Stomach (tissue), 8 donors: ENCODE measurements at regions not wholly inside any gene's neighbourhood (a gene's known extent, or its start where the extent isn't known, plus 50 kb on each side); places are given as distances from the start of the nearest gene placed in this dataset.

Experiments
- DNase-seq, 2 donors: peaks; one replicate each; pipeline versions ENCODE4 v3.0.0 to v3.0.0-alpha.2; 2013 to 2019
- H3K27ac ChIP-seq, 5 donors: fragments of 200-600 bp in 4 of 5; sonication (generic) in 4 of 5; one replicate each; pipeline ENCODE4 v1.5.1; 2013 to 2019; ENCODE audit warnings: mild to moderate bottlenecking in 1 of 5, moderate library complexity in 1 of 5
- H3K27me3 ChIP-seq, 3 donors: fragments of 200-600 bp; sonication (generic); one replicate each; pipeline ENCODE4 v1.5.1; 2017 to 2019; ENCODE audit warnings: mixed run types in 1 of 3
- H3K36me3 ChIP-seq, 4 donors: fragments of 200-600 bp; sonication (generic); 1 replicate in 3 of 4; 2 replicates in 1 of 4; pipeline ENCODE4 v1.5.1; 2016 to 2019
- H3K4me1 ChIP-seq, 4 donors: fragments of 200-600 bp; sonication (generic); one replicate each; pipeline ENCODE4 v1.5.1; 2016 to 2019
- H3K4me3 ChIP-seq, 4 donors: fragments of 200-600 bp; sonication (generic) in 3 of 4; one replicate each; pipeline ENCODE4 v1.5.1; 2016 to 2019; ENCODE audit warnings: mild to moderate bottlenecking in 1 of 4
- H3K9me3 ChIP-seq, 4 donors: fragments of 200-600 bp; sonication (generic); one replicate each; pipeline ENCODE4 v1.5.1; 2016 to 2019
- CTCF ChIP-seq, 7 experiments: fragments of 450-650 bp in 4 of 7; fragments of 200-600 bp in 3 of 7; sonication (generic) in 3 of 7; IDR thresholded peaks; one replicate each; pipeline ENCODE4 v1.5.1; 2016 to 2019; ENCODE audit warnings: antibody characterized with exemption in 7 of 7, control low read depth in 2 of 7, mild to moderate bottlenecking in 1 of 7
- EP300 ChIP-seq: sonication (generic); formaldehyde crosslinking; IDR thresholded peaks from one replicate; pipeline ENCODE4 v1.6.1; 2017; ENCODE audit warnings: antibody characterized with exemption
- POLR2A ChIP-seq, 4 donors: fragments of 450-650 bp; IDR thresholded peaks; one replicate each; pipeline ENCODE4 v1.6.1; 2016; ENCODE audit warnings: antibody characterized with exemption in 4 of 4, control low read depth in 2 of 4, mild to moderate bottlenecking in 1 of 4, moderate library complexity in 1 of 4
- POLR2AphosphoS5 ChIP-seq, 3 donors: sonication (generic); formaldehyde crosslinking; IDR thresholded peaks; one replicate each; pipeline ENCODE4 v1.6.1; 2016; ENCODE audit warnings: antibody characterized with exemption in 3 of 3
- WGBS, 5 donors: extraction: QIAGEN DNeasy Blood & Tissue Kit in 3 of 5; methylation state at CpG; one replicate each; pipeline versions ENCODE4 v1.1.5 to v1.1.7; 2013 to 2018; 5-methylcytosine and 5-hydroxymethylcytosine counted together
- intact Hi-C: fragments of 100-400 bp; cut with DNase I; formaldehyde crosslinking; loops from one replicate; pipeline ENCODE4 v1.15.1; 2023; ENCODE audit warnings: low total_unique reads
- donor health status: healthy with polysubstance abuse.
- donor health status: Bipolar disorder and iron deficiency.
- donor health status: healthy.

- no peaks in the 10 kb centered on the region for H3K27me3 ChIP-seq
- no peak overlapping the region for H3K4me3 ChIP-seq
- no peak for DNase-seq
- H3K4me1 ChIP-seq, result no peaks in the 10 kb centered on the region
- intact Hi-C loops, result no loop called here
- 55 to 69% (median 65%) methylated on average over 6 of the region's 6 CpGs for WGBS, 5 donors
- no peak for TF ChIP-seq POLR2A (IDR thresholded peaks at IDR 0.05)
- no peak for TF ChIP-seq EP300
- TF ChIP-seq POLR2AphosphoS5 (IDR thresholded peaks at IDR 0.05), result no peak
- no peak for TF ChIP-seq CTCF (IDR thresholded peaks at IDR 0.05)
- H3K9me3 ChIP-seq, result no peaks in the 10 kb centered on the region
- H3K36me3 ChIP-seq, result no peaks in the 10 kb centered on the region
- no peak overlapping the region for H3K27ac ChIP-seq
Measured at GRCh38 chr3:87127281-87127680, 99.8 kb upstream of the CHMP2B start.

DNA sequence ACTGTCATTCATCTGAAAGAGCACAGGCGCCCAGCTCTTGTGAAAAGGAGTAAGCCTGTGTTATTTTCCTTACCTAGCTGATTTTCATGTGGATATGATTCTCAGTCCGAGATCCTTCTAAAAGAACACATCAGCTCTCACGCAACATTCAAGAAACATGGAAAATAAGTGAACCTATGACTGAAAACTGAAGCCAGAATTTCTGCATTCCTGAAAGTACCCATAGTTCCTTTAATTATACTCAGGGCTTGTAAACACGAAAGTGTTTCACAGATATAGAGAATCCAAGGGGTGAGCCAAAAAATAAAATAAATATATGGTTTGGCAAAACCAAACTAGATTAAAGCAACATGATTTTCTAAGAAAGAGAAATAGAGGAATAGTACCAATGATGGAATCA lies 100.8 kb upstream of the CHMP2B start:
- DNase-seq, result no peak
- Histone ChIP-seq H3K36me3 (no peaks in the 10 kb centered on the region), H3K4me1 (no peaks in the 10 kb centered on the region), H3K27ac (no peak overlapping the region), H3K9me3 (no peaks in the 10 kb centered on the region), H3K27me3 (no peaks in the 10 kb centered on the region), H3K4me3 (no peak overlapping the region)
- TF ChIP-seq POLR2A (IDR thresholded peaks at IDR 0.05) (no peak), EP300 (no peak), CTCF (IDR thresholded peaks at IDR 0.05) (no peak), POLR2AphosphoS5 (IDR thresholded peaks at IDR 0.05) (no peak)
- 48 to 69% (median 56%) methylated on average over 4 of the region's 4 CpGs for WGBS, 5 donors
- intact Hi-C loops, result no loop called here

- H3K36me3 ChIP-seq, result no peaks in the 10 kb centered on the region
- H3K4me1 ChIP-seq, result no peaks in the 10 kb centered on the region
- TF ChIP-seq CTCF (IDR thresholded peaks at IDR 0.05), result no peak
- TF ChIP-seq POLR2A (IDR thresholded peaks at IDR 0.05), result no peak
- TF ChIP-seq POLR2AphosphoS5 (IDR thresholded peaks at IDR 0.05), result no peak
- no peak for TF ChIP-seq EP300
- intact Hi-C loops, result no loop called here
- no peak overlapping the region for H3K27ac ChIP-seq
- H3K4me3 ChIP-seq, result no peak overlapping the region
- no peaks in the 10 kb centered on the region for H3K9me3 ChIP-seq
- no peaks in the 10 kb centered on the region for H3K27me3 ChIP-seq
- no peak for DNase-seq
- WGBS, 5 donors, result 68 to 91% (median 74%) methylated on average over 5 of the region's 5 CpGs
Measured at GRCh38 chr3:87125116-87125515, 102.0 kb upstream of the CHMP2B start.

- no peak for DNase-seq
- Histone ChIP-seq H3K27ac (no peak overlapping the region), H3K4me3 (no peak overlapping the region), H3K4me1 (no peaks in the 10 kb centered on the region), H3K27me3 (no peaks in the 10 kb centered on the region), H3K9me3 (no peaks in the 10 kb centered on the region), H3K36me3 (no peaks in the 10 kb centered on the region)
- intact Hi-C loops, result no loop called here
- TF ChIP-seq POLR2A (IDR thresholded peaks at IDR 0.05) (no peak), EP300 (no peak), POLR2AphosphoS5 (IDR thresholded peaks at IDR 0.05) (no peak), CTCF (IDR thresholded peaks at IDR 0.05) (no peak)
Measured at GRCh38 chr3:87122766-87123165, 104.3 kb upstream of the CHMP2B start.
